LoVo (cell line): ENCODE measurements at regions not wholly inside any gene's neighbourhood (a gene's known extent, or its start where the extent isn't known, plus 50 kb on each side); places are given as distances from the start of the nearest gene placed in this dataset.

Experiments used
- DNase-seq: peaks from one replicate; pipeline ENCODE4 v3.0.0-alpha.2; 2016; ENCODE audit warnings: low spot score

GRCh38 chr7:12080006-12080405, 131.1 kb upstream of the TMEM106B start:
- no peak for DNase-seq

GRCh38 chr7:12085516-12085915, 125.6 kb upstream of the TMEM106B start:
- DNase-seq: no peak

- no peak for DNase-seq
Observed at GRCh38 chr7:12089951-12090756, 120.9 kb upstream of the TMEM106B start.

- no peak for DNase-seq
Observed at GRCh38 chr7:12090757-12091221, 120.3 kb upstream of the TMEM106B start.

- no peak for DNase-seq
Observed at GRCh38 chr7:12091231-12091630, 119.9 kb upstream of the TMEM106B start.

GRCh38 chr7:12092499-12093130, 118.5 kb upstream of the TMEM106B start:
- no peak for DNase-seq

- DNase-seq: no peak
Observed at GRCh38 chr7:12093365-12093764, 117.7 kb upstream of the TMEM106B start.

- no peak for DNase-seq
Observed at GRCh38 chr7:12094365-12094921, 116.7 kb upstream of the TMEM106B start.

GRCh38 chr7:12102126-12102525, 109.0 kb upstream of the TMEM106B start:
- no peak for DNase-seq

GRCh38 chr7:12102527-12102926, 108.6 kb upstream of the TMEM106B start:
- DNase-seq: no peak

GRCh38 chr7:12103948-12104347, 107.1 kb upstream of the TMEM106B start:
- no peak for DNase-seq

GRCh38 chr7:12107381-12107780, 103.7 kb upstream of the TMEM106B start:
- no peak for DNase-seq

GRCh38 chr7:12107841-12108254, 103.2 kb upstream of the TMEM106B start:
- peak; percentile 79 for DNase-seq

- peak; percentile 77 for DNase-seq
Observed at GRCh38 chr7:12110425-12110824, 100.7 kb upstream of the TMEM106B start.

GRCh38 chr7:12111422-12112405, 99.4 kb upstream of the TMEM106B start:
- DNase-seq: no peak

- no peak for DNase-seq
Observed at GRCh38 chr7:12117170-12117569, 93.9 kb upstream of the TMEM106B start.

GRCh38 chr7:12119620-12120303, 91.3 kb upstream of the TMEM106B start:
- no peak for DNase-seq

- DNase-seq: no peak
Observed at GRCh38 chr7:12120632-12121031, 90.5 kb upstream of the TMEM106B start.

GRCh38 chr7:12123172-12123571, 87.9 kb upstream of the TMEM106B start:
- peak; percentile 63 for DNase-seq

GRCh38 chr7:12124028-12124427, 87.1 kb upstream of the TMEM106B start:
- DNase-seq: no peak

- no peak for DNase-seq
Observed at GRCh38 chr7:12127455-12127854, 83.6 kb upstream of the TMEM106B start.
